LNCAP (cell line): ENCODE measurements at regions not wholly inside any gene's neighbourhood (a gene's known extent, or its start where the extent isn't known, plus 50 kb on each side); places are given as distances from the start of the nearest gene placed in this dataset.

Experiments used
- TF ChIP-seq, protein P1 (sequence below): fragments of 450-650 bp; IDR thresholded peaks from 2 replicates; pipeline ENCODE4 v1.5.1; 2017; ENCODE audit warnings: mild to moderate bottlenecking

DNA sequence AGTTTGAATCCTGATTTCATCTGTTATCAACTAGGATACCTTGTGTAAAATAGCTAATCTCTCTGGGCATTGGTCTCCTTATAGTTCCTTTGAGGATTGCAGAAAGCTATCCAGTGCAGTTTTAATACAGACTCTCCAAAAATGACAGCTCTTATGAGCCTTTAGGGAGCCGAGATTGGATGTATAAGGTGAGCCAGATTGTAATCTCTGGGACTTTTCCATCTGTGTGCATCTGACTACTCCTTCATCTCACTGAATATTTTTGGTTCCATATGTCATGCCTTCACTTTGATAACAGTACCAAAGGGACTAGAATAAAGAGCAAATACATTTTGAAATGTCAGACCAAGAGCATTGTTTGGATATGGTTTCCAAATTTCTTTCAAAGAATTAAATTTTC lies 367.2 kb downstream of the TMEM232 start:
- TF ChIP-seq, protein P1, sequence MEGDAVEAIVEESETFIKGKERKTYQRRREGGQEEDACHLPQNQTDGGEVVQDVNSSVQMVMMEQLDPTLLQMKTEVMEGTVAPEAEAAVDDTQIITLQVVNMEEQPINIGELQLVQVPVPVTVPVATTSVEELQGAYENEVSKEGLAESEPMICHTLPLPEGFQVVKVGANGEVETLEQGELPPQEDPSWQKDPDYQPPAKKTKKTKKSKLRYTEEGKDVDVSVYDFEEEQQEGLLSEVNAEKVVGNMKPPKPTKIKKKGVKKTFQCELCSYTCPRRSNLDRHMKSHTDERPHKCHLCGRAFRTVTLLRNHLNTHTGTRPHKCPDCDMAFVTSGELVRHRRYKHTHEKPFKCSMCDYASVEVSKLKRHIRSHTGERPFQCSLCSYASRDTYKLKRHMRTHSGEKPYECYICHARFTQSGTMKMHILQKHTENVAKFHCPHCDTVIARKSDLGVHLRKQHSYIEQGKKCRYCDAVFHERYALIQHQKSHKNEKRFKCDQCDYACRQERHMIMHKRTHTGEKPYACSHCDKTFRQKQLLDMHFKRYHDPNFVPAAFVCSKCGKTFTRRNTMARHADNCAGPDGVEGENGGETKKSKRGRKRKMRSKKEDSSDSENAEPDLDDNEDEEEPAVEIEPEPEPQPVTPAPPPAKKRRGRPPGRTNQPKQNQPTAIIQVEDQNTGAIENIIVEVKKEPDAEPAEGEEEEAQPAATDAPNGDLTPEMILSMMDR, result no peak

DNA sequence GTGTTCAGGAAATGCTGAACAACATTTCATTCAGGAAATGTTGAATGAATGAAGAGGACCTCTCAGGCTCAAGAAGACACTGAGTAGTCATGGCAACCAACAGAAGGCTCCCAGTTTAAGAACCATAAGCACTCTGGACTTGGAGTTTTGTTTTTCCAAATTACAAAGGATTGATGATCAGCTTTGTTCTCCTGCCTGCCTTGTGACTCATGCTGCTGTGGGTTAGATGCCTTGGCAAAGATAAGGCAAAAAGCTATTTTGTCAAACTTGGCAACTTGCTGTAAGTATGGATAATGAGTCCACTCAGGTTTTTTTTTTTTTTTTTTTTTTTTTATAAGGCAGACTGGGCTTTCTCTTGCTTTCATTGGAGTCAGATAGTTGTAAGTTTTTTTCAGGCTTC lies 365.0 kb downstream of the TMEM232 start:
- TF ChIP-seq, protein P1, result no peak

DNA sequence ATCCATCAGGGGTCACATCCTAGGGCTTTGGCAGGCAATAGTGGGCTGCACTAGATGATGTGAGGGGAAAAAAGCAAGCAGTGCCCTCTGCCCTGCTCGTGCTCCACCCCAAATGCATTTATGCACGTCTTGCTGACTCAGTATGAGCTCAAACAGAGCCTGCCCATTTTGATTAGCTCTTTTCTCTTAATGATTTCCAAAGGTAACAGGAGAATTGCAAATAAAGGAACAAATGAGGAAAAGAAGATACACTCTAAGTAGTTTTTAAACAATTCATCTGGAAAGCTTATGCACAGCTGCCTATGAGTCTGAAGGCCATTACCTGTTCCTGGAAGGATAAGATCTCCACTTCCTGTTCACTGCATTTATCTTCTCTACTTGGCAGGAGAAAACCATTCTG lies 364.2 kb downstream of the TMEM232 start:
- TF ChIP-seq, protein P1, result no peak

DNA sequence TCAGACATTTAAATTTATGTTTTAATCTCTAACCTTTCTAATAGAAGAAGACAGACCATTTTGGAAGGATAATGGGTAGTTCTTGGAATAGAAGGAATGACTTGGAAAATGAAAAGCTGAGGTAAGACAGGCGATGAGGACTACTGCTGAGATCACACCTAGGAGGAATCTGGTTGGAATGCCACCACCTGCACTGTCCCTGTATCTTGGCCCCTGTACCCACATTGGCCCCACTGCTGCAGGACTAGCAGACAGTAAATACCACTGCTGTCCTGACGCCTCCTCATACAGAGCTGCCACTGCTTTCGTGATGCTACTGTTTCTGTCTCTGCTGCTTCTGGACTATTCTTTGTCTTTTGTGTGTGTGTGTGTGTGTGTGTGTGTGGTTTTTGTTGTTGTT lies 359.8 kb downstream of the TMEM232 start:
- TF ChIP-seq, protein P1, result no peak
